Type B pancreatic cell (in vitro differentiated cells): ENCODE measurements at regions not wholly inside any gene's neighbourhood (a gene's known extent, or its start where the extent isn't known, plus 50 kb on each side); places are given as distances from the start of the nearest gene placed in this dataset.
A peak's percentile ranks its signal among the peaks of the same experiment; 100 is the strongest.

Source experiments
- DNase-seq: peaks from one replicate; pipeline ENCODE4 v3.0.0; 2021; ENCODE audit warnings: mixed read lengths; ENCODE audit not compliant: unreplicated experiment; ENCODE audit errors: extremely low spot score
- H3K27ac Mint-ChIP-seq: 2 replicates; pipeline ENCODE4 v1.8.0; 2021; ENCODE audit warnings: mild to moderate bottlenecking, mixed read lengths
- H3K27me3 Mint-ChIP-seq: 2 replicates; pipeline ENCODE4 v1.8.0; 2021; ENCODE audit warnings: mixed read lengths
- H3K36me3 Mint-ChIP-seq: 2 replicates; pipeline ENCODE4 v1.8.0; 2021; ENCODE audit warnings: mixed read lengths
- H3K4me1 Mint-ChIP-seq: one replicate; pipeline ENCODE4 v1.8.0; 2021; ENCODE audit warnings: mixed read lengths; ENCODE audit not compliant: unreplicated experiment
- H3K4me3 Mint-ChIP-seq: 2 replicates; pipeline ENCODE4 v1.8.0; 2021; ENCODE audit warnings: mild to moderate bottlenecking, mixed read lengths
- H3K9me3 Mint-ChIP-seq: 2 replicates; pipeline ENCODE4 v1.8.0; 2021; ENCODE audit warnings: mixed read lengths
- TF ChIP-seq, protein P1 (sequence below): fragments of 200-600 bp; sonication (generic); conservative IDR thresholded peaks from 2 replicates; pipeline ENCODE4 v1.5.0; 2021; ENCODE audit warnings: antibody characterized with exemption, mild to moderate bottlenecking

DNA sequence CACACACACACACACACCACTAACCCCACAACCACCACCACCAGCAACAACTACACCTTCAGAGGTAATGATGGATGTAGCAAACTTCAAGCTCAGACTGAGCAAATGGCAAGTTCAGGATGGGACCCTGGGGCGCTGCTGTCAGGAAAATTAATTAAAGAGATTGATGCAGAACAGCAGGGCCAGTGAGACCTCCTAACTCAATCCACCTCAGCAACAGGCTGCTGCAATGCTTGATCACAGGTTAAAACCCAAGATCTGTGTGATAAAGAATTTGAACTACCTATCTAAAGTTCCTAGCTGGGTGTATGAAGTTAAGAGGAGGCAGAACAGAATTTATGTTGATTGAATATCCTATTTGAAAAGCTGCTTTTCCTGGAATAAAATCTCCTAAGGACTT, 140.3 kb upstream of the FER start:
- TF ChIP-seq, protein P1, sequence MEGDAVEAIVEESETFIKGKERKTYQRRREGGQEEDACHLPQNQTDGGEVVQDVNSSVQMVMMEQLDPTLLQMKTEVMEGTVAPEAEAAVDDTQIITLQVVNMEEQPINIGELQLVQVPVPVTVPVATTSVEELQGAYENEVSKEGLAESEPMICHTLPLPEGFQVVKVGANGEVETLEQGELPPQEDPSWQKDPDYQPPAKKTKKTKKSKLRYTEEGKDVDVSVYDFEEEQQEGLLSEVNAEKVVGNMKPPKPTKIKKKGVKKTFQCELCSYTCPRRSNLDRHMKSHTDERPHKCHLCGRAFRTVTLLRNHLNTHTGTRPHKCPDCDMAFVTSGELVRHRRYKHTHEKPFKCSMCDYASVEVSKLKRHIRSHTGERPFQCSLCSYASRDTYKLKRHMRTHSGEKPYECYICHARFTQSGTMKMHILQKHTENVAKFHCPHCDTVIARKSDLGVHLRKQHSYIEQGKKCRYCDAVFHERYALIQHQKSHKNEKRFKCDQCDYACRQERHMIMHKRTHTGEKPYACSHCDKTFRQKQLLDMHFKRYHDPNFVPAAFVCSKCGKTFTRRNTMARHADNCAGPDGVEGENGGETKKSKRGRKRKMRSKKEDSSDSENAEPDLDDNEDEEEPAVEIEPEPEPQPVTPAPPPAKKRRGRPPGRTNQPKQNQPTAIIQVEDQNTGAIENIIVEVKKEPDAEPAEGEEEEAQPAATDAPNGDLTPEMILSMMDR = no peak
- peaks cover 9% of the 10 kb centered on the region for H3K4me1 Mint-ChIP-seq
- DNase-seq = no peak
- H3K36me3 Mint-ChIP-seq = no peaks in the 10 kb centered on the region
- H3K9me3 Mint-ChIP-seq = no peaks in the 10 kb centered on the region
- H3K27me3 Mint-ChIP-seq = peaks cover 10% of the 10 kb centered on the region
- peak overlapping the region; percentile 23 for H3K27ac Mint-ChIP-seq
- no peak overlapping the region for H3K4me3 Mint-ChIP-seq

DNA sequence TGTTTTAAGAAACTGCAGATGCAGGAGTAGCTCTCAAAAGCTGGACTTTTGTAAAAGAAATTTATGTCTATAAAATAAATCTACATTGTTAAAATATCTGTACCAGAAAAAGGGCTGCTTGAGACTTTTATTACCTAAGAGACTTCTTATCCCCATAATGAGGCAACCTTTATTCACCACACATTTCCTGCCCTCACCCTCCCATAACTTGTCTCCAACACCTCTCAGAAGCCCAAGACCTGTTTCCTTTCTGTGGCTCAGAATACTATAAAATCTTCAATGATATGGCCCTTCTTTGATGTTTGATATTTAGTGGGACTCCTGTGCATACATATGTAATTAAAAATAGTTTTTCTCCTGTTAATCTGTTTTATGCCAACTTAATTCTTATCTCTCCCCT, 141.5 kb upstream of the FER start:
- Mint-ChIP-seq H3K4me3 (no peak overlapping the region), H3K27me3 (peaks cover 10% of the 10 kb centered on the region), H3K9me3 (no peaks in the 10 kb centered on the region), H3K4me1 (peaks cover 9% of the 10 kb centered on the region), H3K27ac (no peak overlapping the region), H3K36me3 (no peaks in the 10 kb centered on the region)
- TF ChIP-seq, protein P1 = no peak
- DNase-seq = no peak

DNA sequence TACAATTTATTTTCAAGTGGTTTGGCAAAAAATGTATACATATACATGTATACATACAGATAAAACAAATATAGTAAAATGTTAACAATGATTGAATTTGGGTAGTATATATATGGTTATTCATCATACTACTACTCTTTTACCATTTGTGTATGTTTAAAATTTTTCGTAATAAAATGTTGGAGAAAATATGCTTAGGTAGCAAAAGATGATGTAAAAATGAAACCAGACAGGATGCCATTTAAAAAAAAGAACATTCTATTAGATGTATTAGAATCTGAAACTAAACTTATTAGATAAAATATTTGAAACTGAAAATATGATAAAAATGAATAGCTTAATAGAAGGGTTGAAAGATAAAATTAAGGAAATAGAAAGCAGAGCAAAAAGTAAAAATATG, 144.9 kb upstream of the FER start:
- Mint-ChIP-seq H3K4me1 (peaks cover 6% of the 10 kb centered on the region), H3K36me3 (no peaks in the 10 kb centered on the region), H3K9me3 (no peaks in the 10 kb centered on the region), H3K4me3 (no peak overlapping the region), H3K27me3 (peaks cover 12% of the 10 kb centered on the region), H3K27ac (no peak overlapping the region)
- DNase-seq = no peak
- TF ChIP-seq, protein P1 = no peak

DNA sequence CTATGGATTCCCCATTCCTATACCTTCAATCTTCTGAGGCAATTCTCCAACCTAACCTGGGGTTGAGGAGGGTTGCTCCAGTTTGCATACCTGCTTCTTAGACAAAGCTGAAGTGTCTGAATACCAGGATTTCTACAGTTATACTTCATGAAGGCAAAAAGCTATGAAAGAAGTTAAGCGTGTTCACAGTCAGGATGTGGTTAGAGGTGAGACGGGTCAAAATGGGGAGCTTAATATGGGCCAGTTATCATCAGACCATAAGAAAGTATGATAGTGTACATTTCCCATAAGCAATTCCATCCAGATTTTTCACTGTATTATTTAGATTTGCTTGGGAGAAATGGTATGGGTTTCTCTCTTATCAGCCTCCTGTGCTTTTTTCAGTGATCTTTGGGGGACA, 156.9 kb upstream of the FER start:
- no peaks in the 10 kb centered on the region for H3K36me3 Mint-ChIP-seq
- TF ChIP-seq, protein P1 = no peak
- H3K4me1 Mint-ChIP-seq = no peaks in the 10 kb centered on the region
- H3K9me3 Mint-ChIP-seq = no peaks in the 10 kb centered on the region
- no peak overlapping the region for H3K27ac Mint-ChIP-seq
- no peak for DNase-seq
- H3K4me3 Mint-ChIP-seq = no peak overlapping the region
- H3K27me3 Mint-ChIP-seq = peaks cover 4% of the 10 kb centered on the region

DNA sequence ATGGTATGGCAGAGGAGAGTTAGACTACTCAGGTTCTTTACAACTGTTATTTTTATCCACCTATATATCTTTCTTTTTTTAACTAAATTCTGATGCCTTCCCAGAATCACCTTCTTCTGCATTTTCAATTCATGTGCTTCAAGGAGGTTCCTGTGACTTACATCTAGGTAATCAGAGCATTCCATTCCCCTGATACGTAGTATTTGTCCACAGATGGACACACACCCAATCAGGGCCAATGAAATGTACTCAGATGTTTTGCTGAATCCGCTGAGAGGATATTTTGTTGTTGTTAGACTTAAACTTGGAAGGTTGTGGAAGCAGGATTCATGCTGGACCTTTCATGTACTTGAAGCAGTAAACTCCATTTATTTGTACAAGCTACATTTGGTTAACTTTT, 159.4 kb upstream of the FER start:
- no peak overlapping the region for H3K27ac Mint-ChIP-seq
- no peaks in the 10 kb centered on the region for H3K4me1 Mint-ChIP-seq
- H3K4me3 Mint-ChIP-seq = no peak overlapping the region
- no peaks in the 10 kb centered on the region for H3K36me3 Mint-ChIP-seq
- TF ChIP-seq, protein P1 = no peak
- H3K9me3 Mint-ChIP-seq = no peaks in the 10 kb centered on the region
- H3K27me3 Mint-ChIP-seq = peaks cover 7% of the 10 kb centered on the region
- DNase-seq = no peak

DNA sequence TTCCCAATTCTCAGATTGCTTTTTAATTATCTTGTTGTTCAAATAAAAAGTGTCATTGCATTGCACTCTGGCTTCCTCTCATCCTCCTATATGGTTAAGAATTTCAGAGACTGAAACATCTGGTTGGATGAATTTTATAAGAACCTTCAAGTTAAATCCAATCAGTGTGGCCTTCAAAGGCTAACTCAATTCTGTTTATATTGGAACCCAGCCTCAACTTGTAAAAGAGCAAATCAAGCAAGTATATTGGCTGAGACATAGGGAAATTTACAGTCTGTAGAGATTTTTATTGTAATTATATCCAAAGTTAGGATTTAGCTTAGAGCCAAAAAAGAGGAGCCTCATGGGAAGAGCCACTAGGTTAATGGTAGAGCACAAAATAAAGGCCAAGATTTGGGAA, 159.9 kb upstream of the FER start:
- TF ChIP-seq, protein P1 = no peak
- no peaks in the 10 kb centered on the region for H3K36me3 Mint-ChIP-seq
- H3K4me3 Mint-ChIP-seq = no peak overlapping the region
- H3K27ac Mint-ChIP-seq = no peak overlapping the region
- H3K4me1 Mint-ChIP-seq = no peaks in the 10 kb centered on the region
- H3K9me3 Mint-ChIP-seq = no peaks in the 10 kb centered on the region
- no peak for DNase-seq
- peaks cover 7% of the 10 kb centered on the region for H3K27me3 Mint-ChIP-seq
